Testis (tissue), 2 donors: ENCODE measurements at regions not wholly inside any gene's neighbourhood (a gene's known extent, or its start where the extent isn't known, plus 50 kb on each side); places are given as distances from the start of the nearest gene placed in this dataset.
A peak's percentile ranks its signal among the peaks of the same experiment; 100 is the strongest.
"Not testable (repeated sequence)": the region's sequence is repeated elsewhere in the genome, so short reads cannot be mapped to it uniquely, and the experiment has no call there.

ENCODE experiments used
- DNase-seq: peaks from one replicate; pipeline ENCODE4 v3.0.0-alpha.2; 2019
- H3K27ac ChIP-seq, 2 donors: fragments of 200-600 bp; sonication (generic); one replicate each; pipeline ENCODE4 v1.5.1; 2019
- H3K27me3 ChIP-seq: fragments of 200-600 bp; sonication (generic); one replicate; pipeline ENCODE4 v1.5.1; 2019
- H3K36me3 ChIP-seq: fragments of 200-600 bp; sonication (generic); one replicate; pipeline ENCODE4 v1.5.1; 2017; ENCODE audit warnings: low read depth; ENCODE audit errors: missing control alignments
- H3K4me1 ChIP-seq: fragments of 200-600 bp; sonication (generic); one replicate; pipeline ENCODE4 v1.5.1; 2019
- H3K4me3 ChIP-seq, 2 donors: fragments of 200-600 bp; sonication (generic); one replicate each; pipeline ENCODE4 v1.5.1; 2017 to 2019
- H3K9me3 ChIP-seq: fragments of 200-600 bp; sonication (generic); one replicate; pipeline ENCODE4 v1.5.1; 2017
- POLR2A ChIP-seq: fragments of 450-650 bp; IDR thresholded peaks from one replicate; pipeline ENCODE4 v1.6.1; 2017; ENCODE audit warnings: antibody characterized with exemption, mild to moderate bottlenecking, moderate library complexity
- WGBS, 2 donors: methylation state at CpG; one replicate each; pipeline ENCODE4 v1.1.5; 2018; 5-methylcytosine and 5-hydroxymethylcytosine counted together
- intact Hi-C: fragments of 100-400 bp; cut with DNase I; formaldehyde crosslinking; loops from one replicate; pipeline ENCODE4 v1.15.1; 2023; ENCODE audit warnings: low total_unique reads
- TF ChIP-seq, protein P1 (sequence below), 3 experiments: fragments of 450-650 bp in 2 of 3; fragments of 200-600 bp in 1 of 3; sonication (generic) in 1 of 3; IDR thresholded peaks; one replicate each; pipeline ENCODE4 v1.5.1; 2016 to 2019; ENCODE audit warnings: antibody characterized with exemption in 3 of 3, mild to moderate bottlenecking in 2 of 3, moderate library complexity in 1 of 3

DNA sequence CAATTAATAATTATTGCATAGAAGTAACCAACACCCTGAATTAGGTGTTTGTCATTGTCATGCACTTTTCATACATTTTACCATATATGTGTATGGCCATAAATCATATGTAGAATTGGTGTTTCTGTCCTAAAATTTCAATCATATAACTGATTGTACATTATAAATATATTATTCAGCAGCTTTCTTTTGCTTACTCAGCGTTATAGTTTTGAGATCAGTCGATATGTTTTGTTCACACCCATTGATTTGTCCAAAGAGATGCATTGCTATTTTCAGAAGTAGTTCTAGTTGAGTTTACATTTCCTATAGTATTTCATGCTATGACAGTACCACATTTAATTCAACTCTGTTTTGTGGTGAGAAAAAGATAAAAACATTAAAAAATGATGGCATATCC lies 50.5 kb upstream of the PARP4 start:
- intact Hi-C loops: no loop called here
- no peaks in the 10 kb centered on the region for H3K36me3 ChIP-seq
- H3K27me3 ChIP-seq: no peaks in the 10 kb centered on the region
- no peak overlapping the region for H3K4me3 ChIP-seq
- DNase-seq: no peak
- H3K4me1 ChIP-seq: no peaks in the 10 kb centered on the region
- H3K9me3 ChIP-seq: no peaks in the 10 kb centered on the region
- 93 to 97% methylated on average over 2 of the region's 2 CpGs for WGBS, 2 donors
- H3K27ac ChIP-seq: no peak overlapping the region
- TF ChIP-seq, protein P1, sequence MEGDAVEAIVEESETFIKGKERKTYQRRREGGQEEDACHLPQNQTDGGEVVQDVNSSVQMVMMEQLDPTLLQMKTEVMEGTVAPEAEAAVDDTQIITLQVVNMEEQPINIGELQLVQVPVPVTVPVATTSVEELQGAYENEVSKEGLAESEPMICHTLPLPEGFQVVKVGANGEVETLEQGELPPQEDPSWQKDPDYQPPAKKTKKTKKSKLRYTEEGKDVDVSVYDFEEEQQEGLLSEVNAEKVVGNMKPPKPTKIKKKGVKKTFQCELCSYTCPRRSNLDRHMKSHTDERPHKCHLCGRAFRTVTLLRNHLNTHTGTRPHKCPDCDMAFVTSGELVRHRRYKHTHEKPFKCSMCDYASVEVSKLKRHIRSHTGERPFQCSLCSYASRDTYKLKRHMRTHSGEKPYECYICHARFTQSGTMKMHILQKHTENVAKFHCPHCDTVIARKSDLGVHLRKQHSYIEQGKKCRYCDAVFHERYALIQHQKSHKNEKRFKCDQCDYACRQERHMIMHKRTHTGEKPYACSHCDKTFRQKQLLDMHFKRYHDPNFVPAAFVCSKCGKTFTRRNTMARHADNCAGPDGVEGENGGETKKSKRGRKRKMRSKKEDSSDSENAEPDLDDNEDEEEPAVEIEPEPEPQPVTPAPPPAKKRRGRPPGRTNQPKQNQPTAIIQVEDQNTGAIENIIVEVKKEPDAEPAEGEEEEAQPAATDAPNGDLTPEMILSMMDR (IDR thresholded peaks at IDR 0.05): no peak
- no peak for TF ChIP-seq POLR2A

- intact Hi-C loops, H3K36me3 ChIP-seq, H3K4me3 ChIP-seq, H3K9me3 ChIP-seq, H3K27ac ChIP-seq, H3K4me1 ChIP-seq, DNase-seq, H3K27me3 ChIP-seq: not testable (repeated sequence)
- WGBS, 2 donors: 65 to 70% methylated on average over 1 of the region's 1 CpG
These were observed 51.4 kb upstream of the PARP4 start for GRCh38 chr13:24563971-24564370.

DNA sequence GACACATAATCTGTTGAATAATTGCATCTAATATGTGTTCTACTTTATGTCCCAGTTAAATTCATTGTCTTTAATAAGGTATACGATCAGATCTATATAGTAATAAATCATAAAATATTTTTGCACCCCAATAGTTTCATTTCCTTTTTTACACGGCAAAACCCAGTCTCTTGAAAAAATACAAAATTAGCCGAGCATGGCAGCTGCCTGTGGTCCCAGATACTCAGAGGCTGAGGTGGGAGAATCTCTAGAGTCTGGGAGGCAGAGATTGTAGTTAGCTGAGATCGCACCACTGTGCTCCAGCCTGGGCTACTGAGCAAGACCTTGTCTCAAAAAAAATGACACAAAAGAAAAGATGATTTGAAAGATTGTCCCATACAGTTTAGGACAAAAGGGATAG lies 52.3 kb upstream of the PARP4 start:
- Histone ChIP-seq H3K9me3 (no peaks in the 10 kb centered on the region), H3K27ac (no peak overlapping the region), H3K27me3 (no peaks in the 10 kb centered on the region), H3K4me3 (no peak overlapping the region), H3K36me3 (no peaks in the 10 kb centered on the region), H3K4me1 (no peaks in the 10 kb centered on the region)
- no peak for DNase-seq
- intact Hi-C loops: no loop called here
- WGBS, 2 donors: 83 to 85% methylated on average over 4 of the region's 4 CpGs
- no peak for TF ChIP-seq POLR2A
- TF ChIP-seq, protein P1 (IDR thresholded peaks at IDR 0.05): no peak

DNA sequence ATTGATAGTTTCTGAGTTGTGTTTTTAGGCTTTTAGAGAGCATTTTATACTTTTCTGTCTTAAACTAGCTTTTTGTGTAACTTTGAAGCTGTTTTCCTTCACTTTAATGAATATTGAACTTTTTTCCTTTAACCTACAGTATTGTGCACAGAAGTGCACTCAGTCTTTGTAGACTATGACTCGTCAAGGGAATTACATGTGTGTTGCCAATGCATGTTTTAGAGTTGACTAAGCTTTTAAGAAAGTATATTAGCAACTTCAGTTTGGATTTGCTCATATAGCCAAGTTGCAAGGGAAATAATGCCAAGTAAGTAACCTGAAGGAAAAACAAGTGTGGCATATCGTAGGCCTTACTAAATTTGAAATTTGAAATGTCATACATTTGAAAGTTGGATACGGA lies 55.0 kb upstream of the PARP4 start:
- WGBS, 2 donors: 88 to 96% methylated on average over 3 of the region's 3 CpGs
- H3K9me3 ChIP-seq, intact Hi-C loops, H3K27ac ChIP-seq, H3K36me3 ChIP-seq, H3K4me3 ChIP-seq, H3K4me1 ChIP-seq, DNase-seq, H3K27me3 ChIP-seq: not testable (repeated sequence)

- Histone ChIP-seq H3K27ac (no peak overlapping the region), H3K36me3 (no peaks in the 10 kb centered on the region), H3K27me3 (no peaks in the 10 kb centered on the region), H3K9me3 (no peaks in the 10 kb centered on the region), H3K4me1 (no peaks in the 10 kb centered on the region), H3K4me3 (no peak overlapping the region)
- no peak for DNase-seq
- 75 to 86% methylated on average over 1 of the region's 1 CpG for whole genome bisulfite sequencing, 2 donors
- TF ChIP-seq, protein P1 (IDR thresholded peaks at IDR 0.05): no peak
- TF ChIP-seq POLR2A: no peak
- intact Hi-C loops: no loop called here
These were observed 62.3 kb upstream of the PARP4 start for GRCh38 chr13:24574847-24575246.

GRCh38 chr13:24580315-24580714 lies 67.7 kb upstream of the PARP4 start:
- 0 to 5% methylated on average over 1 of the region's 1 CpG for WGBS, 2 donors
- intact Hi-C loops, H3K27ac ChIP-seq, H3K9me3 ChIP-seq, H3K36me3 ChIP-seq, H3K4me1 ChIP-seq, H3K27me3 ChIP-seq: not testable (repeated sequence)
- DNase-seq: peak; percentile 18
- H3K4me3 ChIP-seq: peak overlapping the region in 1 of 2 donors; percentile 26
- TF ChIP-seq, protein P1 (IDR thresholded peaks at IDR 0.05): peak; percentile 24 to 46 (median 39)

DNA sequence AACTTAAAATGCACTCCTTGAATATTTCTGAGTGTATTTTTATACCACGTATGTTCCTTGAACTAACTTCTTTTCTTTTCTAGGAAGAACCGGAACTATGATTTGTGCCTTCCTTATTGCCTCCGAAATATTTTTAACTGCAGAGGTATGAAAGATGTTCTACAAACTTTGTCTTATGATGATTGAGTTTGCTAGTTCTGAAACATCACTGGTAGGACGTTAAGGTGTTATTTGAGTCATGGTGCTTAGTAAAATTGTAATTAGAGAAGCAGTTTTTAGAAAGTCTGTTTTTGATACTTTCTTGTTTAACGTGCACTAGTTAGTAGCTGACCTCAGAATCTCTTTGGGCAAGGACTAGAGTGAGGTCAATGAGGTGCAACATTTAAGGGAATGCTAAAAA lies 69.0 kb upstream of the PARP4 start:
- H3K27me3 ChIP-seq, H3K9me3 ChIP-seq, intact Hi-C loops, H3K27ac ChIP-seq, H3K4me1 ChIP-seq, H3K4me3 ChIP-seq, H3K36me3 ChIP-seq, DNase-seq: not testable (repeated sequence)
- WGBS, 2 donors: 83 to 87% methylated on average over 5 of the region's 5 CpGs

GRCh38 chr13:24591697-24592096 lies 79.1 kb upstream of the PARP4 start:
- intact Hi-C loops, H3K36me3 ChIP-seq, H3K4me1 ChIP-seq, DNase-seq, H3K27me3 ChIP-seq, H3K4me3 ChIP-seq, H3K27ac ChIP-seq, H3K9me3 ChIP-seq: not testable (repeated sequence)
- 65 to 76% methylated on average over 6 of the region's 6 CpGs for WGBS, 2 donors
